ENCODE measurements at regions not wholly inside any gene's neighbourhood (a gene's known extent, or its start where the extent isn't known, plus 50 kb on each side); places are given as distances from the start of the nearest gene placed in this dataset.
A peak's percentile ranks its signal among the peaks of the same experiment; 100 is the strongest.

DNA sequence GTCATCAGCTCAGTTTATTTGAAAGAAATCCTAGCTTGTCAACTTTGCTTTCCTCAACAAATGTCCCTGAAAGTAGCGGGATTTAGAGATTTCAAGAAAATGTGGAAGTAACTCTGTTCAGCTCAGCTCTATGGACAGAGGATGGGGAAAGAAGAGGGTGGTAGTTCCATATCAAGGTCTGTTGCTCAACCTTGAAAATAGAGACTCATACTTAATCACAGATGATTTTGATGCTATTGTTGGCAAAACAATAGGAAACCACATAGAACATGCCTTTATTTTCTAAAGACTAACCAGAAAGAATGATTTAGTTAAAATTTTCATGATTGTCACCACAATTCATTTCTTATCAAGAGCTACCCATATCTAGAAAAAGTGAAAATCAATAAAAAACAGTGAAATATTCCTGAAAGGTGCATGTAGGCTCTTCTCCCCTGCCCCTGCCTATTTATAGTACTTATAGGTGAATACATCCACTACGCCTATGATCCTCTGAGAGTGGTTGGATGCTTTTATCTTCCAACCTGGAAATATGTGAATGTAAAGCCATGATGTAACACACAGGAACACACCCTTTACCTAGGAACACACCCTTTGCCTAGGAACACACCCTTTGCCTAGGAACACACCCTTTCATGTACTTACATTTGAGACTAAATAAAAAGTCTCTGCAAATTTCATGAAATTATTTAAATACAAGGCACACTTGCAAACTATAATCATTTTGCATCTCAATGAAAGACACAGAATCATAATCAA, 65.8 kb downstream of the ETAA1 start:
- Histone ChIP-seq H3K4me3 (no peak overlapping the region), H3K27ac (no peak overlapping the region), H3K9me3 (replicated peaks in 1 of 3) (no peaks in the 10 kb centered on the region), H3K27me3 (no peaks in the 10 kb centered on the region), H3K36me3 (replicated peaks in 1 of 2) (no peaks in the 10 kb centered on the region), H3K4me1 (replicated peaks in 1 of 2) (no peaks in the 10 kb centered on the region)
- no peak for TF ChIP-seq POLR2A (IDR thresholded peaks at IDR 0.05)
- TF ChIP-seq, protein P1, sequence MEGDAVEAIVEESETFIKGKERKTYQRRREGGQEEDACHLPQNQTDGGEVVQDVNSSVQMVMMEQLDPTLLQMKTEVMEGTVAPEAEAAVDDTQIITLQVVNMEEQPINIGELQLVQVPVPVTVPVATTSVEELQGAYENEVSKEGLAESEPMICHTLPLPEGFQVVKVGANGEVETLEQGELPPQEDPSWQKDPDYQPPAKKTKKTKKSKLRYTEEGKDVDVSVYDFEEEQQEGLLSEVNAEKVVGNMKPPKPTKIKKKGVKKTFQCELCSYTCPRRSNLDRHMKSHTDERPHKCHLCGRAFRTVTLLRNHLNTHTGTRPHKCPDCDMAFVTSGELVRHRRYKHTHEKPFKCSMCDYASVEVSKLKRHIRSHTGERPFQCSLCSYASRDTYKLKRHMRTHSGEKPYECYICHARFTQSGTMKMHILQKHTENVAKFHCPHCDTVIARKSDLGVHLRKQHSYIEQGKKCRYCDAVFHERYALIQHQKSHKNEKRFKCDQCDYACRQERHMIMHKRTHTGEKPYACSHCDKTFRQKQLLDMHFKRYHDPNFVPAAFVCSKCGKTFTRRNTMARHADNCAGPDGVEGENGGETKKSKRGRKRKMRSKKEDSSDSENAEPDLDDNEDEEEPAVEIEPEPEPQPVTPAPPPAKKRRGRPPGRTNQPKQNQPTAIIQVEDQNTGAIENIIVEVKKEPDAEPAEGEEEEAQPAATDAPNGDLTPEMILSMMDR (IDR thresholded peaks at IDR 0.05), result no peak
- 68 to 84% (median 75%) methylated on average over 2 of the region's 2 CpGs for WGBS, 4 donors
- no peak for DNase-seq
- intact Hi-C loops (cut with DNase I), result no loop called here

DNA sequence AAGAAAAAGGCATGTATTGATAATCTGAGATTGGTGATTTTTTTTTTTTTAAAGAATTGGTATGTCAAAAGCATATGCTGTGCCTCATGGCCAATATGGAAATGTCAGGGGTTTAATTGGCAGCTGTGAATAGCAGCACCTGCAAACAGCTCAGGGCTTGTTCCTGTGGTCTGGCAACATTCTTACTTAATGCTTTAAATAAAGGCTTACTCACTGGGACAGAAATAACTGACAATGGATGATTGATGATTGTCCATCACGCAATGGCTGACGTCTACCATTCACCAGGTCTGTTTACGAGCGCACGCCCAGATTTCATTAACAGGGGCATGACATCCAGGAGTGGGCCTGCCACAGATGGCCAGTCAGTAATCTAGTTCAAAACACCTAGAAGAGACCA, 66.7 kb downstream of the ETAA1 start:
- no peaks in the 10 kb centered on the region for H3K27me3 ChIP-seq
- H3K4me3 ChIP-seq, result no peak overlapping the region
- TF ChIP-seq POLR2A (IDR thresholded peaks at IDR 0.05), result no peak
- TF ChIP-seq, protein P1 (IDR thresholded peaks at IDR 0.05), result no peak
- intact Hi-C loops (cut with DNase I), result no loop called here
- H3K4me1 ChIP-seq (replicated peaks in 1 of 2), result no peaks in the 10 kb centered on the region
- H3K36me3 ChIP-seq (replicated peaks in 1 of 2), result no peaks in the 10 kb centered on the region
- H3K27ac ChIP-seq, result no peak overlapping the region
- H3K9me3 ChIP-seq (replicated peaks in 1 of 3), result no peaks in the 10 kb centered on the region
- peak in 1 of 7 donors; percentile 74 for DNase-seq
- 81 to 96% (median 91%) methylated on average over 5 of the region's 5 CpGs for WGBS, 4 donors

DNA sequence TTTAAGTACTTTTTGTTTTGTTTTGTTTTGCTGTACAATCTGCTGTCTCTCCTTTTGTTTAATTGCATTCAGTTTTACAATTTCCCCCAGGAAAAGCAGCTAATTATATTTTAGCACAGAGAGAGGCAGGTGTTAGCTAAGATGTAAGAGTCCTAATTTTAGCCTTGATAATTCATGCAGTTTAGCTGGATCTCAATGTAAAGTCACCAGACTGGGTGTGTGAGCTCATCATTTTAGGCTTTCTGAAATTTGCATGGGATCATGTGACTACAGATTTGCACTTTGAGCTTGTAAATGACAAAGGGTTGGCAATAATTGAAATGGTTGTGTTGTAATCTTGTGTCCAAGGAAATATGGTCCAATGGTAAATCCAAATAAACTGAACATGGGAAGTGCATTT, 68.5 kb downstream of the ETAA1 start:
- DNase-seq, result no peak
- Histone ChIP-seq H3K4me1 (replicated peaks in 1 of 2) (no peaks in the 10 kb centered on the region), H3K27me3 (no peaks in the 10 kb centered on the region), H3K9me3 (replicated peaks in 1 of 3) (no peaks in the 10 kb centered on the region), H3K36me3 (replicated peaks in 1 of 2) (no peaks in the 10 kb centered on the region), H3K4me3 (no peak overlapping the region), H3K27ac (no peak overlapping the region)
- intact Hi-C loops (cut with DNase I), result no loop called here
- TF ChIP-seq POLR2A (IDR thresholded peaks at IDR 0.05), result no peak
- TF ChIP-seq, protein P1 (IDR thresholded peaks at IDR 0.05), result no peak

DNA sequence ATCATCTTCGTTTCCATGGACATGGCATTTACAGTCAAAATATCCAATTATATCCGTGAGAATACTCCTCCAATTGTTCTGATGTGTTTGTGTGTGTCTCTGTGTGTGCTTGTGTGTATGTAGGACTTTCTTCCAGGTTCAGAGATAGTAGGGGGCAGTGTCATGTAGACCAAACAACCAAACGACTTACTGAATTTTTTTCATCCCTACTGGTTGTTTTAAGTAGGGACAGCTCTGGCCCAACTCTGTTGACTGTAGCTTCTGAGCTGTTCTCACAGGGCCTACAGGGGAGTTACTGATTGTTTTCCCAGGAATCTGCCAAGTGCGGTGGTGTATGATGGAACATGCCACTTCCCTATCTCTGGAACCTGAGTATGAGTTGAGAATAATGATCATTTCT, 69.6 kb downstream of the ETAA1 start:
- H3K4me1 ChIP-seq (replicated peaks in 1 of 2), result no peaks in the 10 kb centered on the region
- TF ChIP-seq, protein P1 (IDR thresholded peaks at IDR 0.05), result no peak
- TF ChIP-seq POLR2A (IDR thresholded peaks at IDR 0.05), result no peak
- H3K9me3 ChIP-seq (replicated peaks in 1 of 3), result no peaks in the 10 kb centered on the region
- DNase-seq, result no peak
- no peaks in the 10 kb centered on the region for H3K36me3 ChIP-seq (replicated peaks in 1 of 2)
- H3K27me3 ChIP-seq, result no peaks in the 10 kb centered on the region
- 79 to 85% (median 81%) methylated on average over 4 of the region's 4 CpGs for WGBS, 4 donors
- intact Hi-C loops (cut with DNase I), result no loop called here
- H3K4me3 ChIP-seq, result no peak overlapping the region
- H3K27ac ChIP-seq, result no peak overlapping the region

Measured in adrenal gland (tissue), 9 donors.